GM21825 (cell line): ENCODE measurements at regions not wholly inside any gene's neighbourhood (a gene's known extent, or its start where the extent isn't known, plus 50 kb on each side); places are given as distances from the start of the nearest gene placed in this dataset.
"Not testable (repeated sequence)": the region's sequence is repeated elsewhere in the genome, so short reads cannot be mapped to it uniquely, and the experiment has no call there.

Experiments used
- ATAC-seq: cut with Tn5 transposase; IDR thresholded peaks from one replicate; pipeline ENCODE4 v1.9.1; 2021; ENCODE audit warnings: mild to moderate bottlenecking, moderate library complexity; ENCODE audit not compliant: unreplicated experiment

DNA sequence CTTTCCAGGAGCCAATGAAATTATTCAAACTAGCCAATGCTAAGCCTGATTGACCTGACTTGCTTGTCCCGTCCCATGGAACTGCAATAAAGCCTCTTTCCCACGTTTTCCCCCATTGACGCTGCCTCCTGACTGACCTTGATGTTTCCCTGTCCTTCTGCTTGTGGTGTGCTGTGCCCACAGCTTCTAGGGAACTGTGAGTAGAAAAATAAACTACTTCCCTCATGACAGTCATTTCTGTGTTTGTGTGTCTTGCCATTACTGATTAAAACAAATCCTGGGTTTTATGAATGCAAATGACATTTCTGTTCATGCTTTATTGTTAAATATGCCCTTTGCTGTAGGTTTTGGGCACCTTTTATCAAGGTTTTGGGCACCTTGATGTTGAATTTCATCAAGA lies 91.3 kb upstream of the ABI1 start:
- no peak for ATAC-seq

DNA sequence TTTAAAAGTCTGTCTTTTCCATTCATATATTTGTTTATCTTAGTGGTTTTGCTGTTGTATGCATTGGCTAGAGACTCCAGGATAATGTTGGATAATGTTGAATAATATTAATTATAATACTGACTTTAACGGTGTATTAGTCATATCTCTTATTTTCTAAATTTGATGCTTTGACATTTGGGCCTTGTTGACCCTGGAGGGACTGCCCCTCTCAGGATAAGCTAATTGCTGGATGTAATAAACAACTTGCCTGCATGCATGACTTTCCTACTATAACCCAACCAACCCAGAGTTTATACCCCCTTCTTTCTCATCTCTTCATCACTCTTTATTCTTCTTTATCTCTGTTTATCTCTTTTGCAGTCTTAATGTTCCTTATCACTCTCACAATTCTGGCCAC lies 90.9 kb upstream of the ABI1 start:
- no peak for ATAC-seq

DNA sequence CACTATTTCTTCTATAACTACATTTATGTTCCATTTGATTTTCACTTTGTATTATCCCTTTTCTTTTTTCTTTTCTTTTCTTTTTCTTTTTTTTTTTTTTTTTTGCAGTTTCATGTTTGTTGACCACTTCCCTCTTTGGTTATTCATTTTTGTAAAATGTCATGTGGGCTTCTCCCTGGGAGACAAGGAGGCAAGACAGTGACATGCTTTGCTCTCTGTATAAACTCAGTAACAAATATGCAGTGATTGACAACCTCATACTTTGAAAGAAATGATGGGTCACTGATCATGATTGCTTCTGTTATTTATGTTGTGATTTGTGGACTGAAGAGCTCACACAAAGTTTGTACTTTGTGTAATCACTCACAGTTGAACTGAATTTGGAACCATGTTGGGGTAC lies 90.2 kb upstream of the ABI1 start:
- no peak for ATAC-seq

DNA sequence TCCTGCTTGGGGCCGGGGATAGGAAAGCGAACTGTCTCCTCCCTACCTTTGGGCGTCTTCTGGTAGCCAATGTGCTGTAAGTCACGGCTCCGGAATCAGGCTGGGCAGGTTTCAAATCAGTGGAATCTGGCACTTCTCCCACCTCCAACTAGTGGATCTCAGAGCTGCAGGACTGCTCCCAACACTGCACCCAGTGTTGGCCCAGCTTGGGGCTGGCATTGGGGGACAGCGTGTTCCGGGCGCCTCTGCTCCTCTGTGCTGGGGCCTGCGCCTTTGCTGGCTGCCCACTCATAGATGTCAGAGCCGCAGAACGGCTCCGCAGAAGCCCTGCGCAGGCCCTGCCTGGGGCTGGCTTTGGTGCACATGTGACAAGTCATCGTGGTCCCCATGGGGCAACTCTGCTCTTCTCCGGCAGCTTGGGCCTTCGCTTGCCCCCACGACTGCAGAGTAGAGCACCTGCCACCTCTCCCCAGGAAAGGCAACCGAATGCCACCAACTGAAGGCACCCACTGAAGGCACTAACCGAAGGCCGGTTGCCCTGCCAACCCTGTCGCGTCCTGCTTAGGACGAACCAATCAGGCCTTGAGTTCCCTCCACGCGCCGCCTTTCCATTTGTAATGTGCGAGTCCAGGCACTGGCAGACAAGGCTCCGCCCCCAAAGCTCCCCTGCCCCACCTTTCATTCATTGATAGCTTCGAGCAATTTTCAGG lies 85.5 kb upstream of the ABI1 start:
- no peak for ATAC-seq

DNA sequence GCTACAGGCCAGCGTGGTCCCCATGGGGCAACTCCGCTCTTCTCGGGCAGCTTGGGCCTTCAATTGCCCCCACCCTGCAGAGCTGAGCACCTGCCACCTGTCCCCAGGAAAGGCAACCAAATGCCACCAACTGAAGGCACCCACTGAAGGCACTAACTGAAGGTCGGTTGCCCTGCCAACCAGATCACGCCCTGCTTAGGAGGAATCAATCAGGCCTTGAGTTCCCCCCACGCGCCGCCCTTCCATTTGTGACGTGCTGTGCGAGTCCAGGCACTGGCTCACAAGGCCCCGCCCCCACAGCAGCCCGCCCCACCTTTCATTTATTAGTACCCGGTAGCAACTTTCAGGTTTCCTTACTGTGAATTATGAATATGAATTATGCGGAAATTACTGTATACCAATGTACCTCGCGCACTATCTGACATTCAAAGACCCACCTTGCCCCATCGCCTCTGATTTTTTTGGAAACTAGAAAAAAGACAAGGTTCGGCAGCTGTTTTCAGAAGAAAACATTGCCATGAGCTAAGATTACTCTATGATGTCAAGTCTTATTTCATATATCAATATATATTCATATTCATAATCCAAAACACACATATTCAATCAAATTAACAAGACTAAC lies 83.6 kb upstream of the ABI1 start:
- ATAC-seq, result no peak

DNA sequence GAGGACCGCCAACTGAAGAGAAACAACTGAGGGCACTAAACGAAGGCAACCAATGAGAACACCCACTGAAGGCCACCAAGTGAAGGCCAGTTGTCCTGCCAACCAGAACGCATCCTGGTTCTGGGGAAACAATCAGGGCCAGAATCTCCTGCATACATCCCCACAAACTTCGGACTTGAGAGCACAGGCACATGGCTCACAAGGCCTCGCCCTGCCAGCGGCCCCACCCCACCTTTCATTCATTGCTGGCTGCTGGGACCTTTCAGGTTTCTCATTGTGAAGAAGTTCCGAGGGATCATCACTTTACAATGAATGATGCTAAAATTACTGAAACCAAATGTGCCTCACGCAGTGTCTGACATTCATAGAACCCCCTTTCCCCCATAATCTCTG lies 79.2 kb upstream of the ABI1 start:
- no peak for ATAC-seq

DNA sequence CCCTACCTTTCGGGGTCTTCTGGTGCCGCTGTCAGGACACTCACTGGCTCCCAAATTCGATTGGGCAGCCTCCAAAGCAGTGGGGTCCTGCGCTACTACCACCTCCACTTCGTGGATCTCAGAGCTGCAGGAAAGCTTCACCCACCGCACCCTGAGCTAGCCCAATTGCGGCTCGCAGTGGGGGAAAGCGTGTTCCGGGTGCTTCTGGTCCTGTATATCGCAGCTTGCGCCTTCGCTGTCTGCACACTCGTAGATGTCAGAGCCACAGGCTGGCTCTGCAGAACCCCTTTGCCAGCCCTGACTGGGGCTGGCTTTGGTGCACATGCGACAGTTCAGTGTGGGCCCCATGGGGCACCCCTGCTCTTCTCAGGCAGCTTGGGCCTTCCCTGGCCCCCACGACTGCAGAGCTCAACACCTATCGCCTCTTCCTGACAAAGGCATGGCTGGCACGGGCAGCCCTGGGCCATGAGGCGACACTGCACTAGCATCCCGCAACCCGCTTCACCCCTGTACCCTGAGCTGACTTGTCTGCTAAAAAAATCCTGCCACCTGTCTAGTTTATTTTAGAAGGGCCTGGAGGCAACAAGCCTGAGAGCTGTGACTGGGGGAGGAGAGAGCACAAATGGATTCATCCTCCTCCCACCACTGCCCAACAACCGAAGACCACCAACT lies 78.7 kb upstream of the ABI1 start:
- no peak for ATAC-seq

DNA sequence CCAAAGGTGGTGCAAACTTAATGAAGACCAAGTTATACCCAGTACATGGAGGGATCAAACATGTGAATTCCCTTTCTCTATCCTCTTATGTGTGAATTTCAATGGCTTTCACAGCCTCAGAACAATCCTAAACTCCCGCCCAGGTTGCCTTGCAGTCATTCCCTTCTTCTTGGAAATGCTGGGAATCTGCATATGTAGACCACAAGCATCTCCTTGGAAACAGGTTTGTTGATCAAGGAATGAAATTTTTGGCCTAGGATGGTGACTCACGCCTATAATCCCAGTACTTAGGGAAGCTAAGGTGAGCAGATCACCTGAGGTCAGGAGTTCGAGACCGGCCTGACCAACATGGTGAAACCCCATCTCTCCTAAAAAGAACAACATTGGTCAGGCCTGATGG lies 77.8 kb upstream of the ABI1 start:
- no peak for ATAC-seq

DNA sequence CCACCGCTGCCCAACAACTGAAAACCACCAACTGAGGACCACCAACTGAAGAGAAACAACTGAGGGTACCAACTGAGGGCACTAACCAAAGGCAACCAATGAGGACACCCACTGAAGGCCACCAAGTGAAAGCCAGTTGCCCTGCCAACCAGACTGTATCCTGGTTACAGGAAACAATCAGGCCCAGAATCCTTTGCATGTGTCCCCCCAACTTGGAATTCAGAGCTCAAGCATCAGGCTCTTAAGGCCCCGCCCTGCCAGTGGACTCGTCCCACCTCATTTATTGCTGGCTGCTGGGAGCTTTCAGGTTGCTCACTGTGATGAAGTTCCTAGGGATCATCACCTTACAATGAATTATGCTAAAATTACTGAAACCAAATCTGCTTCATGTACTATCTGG lies 76.6 kb upstream of the ABI1 start:
- no peak for ATAC-seq

DNA sequence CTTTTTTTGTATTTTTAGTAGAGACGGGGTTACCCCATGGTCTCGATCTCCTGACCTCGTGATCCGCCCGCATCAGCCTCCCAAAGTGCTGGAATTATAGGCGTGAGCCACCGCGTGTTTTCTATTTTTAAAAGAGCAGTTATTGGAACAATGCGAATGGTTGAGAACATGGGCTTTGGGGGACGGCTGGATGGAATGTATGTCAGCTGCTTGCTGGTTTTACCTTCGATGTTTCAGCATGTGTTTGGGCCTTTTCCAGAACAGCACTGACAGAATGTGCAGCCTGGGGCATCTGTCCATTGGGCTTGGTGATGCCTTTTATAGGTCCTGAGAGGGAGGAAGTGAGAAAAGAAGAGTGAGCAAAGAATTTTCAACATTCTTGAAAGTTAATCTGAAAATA lies 73.4 kb upstream of the ABI1 start:
- ATAC-seq, result not testable (repeated sequence)

DNA sequence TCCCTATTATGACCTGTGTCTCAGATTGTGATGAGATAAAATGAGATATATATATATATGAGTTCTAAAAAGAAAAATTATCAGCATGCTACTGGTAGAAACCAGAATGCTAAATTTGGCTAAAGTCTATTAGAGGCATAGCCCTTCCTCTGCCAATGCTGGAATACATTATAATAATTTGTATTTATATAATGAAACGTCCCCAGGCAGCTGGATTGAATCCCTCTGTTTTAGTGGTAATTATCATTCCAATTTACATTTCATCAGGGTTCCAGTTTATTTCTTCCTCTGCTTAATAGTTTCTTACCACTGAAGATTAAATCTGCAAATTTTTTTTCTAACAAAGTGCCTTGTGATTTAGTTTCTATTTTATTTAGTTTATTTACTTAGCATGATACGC lies 71.8 kb upstream of the ABI1 start:
- ATAC-seq, result no peak

DNA sequence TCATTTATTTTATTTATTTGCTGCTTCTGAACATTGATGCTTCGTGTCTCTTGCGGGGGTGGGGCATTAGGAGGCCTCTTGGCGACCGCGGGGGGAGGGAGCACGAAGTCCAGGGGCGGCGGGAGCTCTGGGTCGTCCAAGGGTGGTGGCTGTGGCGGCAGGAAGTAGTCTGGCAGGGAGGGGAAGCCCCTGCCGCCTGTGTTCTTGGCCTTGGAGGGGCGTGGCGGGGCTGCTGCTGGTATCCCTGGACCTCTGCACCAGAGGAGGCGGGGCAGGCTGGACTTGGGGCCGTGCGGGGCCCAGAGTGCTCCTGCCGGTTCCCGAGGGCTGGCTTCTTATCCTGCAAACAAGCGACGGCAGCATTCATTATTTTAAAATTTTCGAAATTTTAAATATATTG lies 70.5 kb upstream of the ABI1 start:
- ATAC-seq, result peak; percentile 99

DNA sequence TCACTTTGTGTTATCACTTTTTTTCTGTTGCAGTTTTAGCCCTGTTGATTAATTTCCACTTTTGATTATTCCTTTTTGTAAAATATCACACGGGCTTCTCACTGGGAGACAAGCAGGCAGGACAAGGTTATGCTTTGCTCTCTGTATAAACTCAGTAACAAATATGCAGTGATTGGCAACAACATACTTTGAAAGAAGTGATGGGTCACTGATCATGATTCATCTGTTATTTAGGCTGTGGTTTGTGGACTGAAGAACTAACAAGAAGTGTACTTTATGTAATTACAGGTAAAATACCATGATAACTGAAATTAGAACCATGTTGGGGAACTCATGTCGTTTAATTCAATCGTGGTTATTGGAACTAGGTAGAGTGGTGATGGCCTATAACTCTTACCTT lies 62.1 kb upstream of the ABI1 start:
- ATAC-seq, result not testable (repeated sequence)

DNA sequence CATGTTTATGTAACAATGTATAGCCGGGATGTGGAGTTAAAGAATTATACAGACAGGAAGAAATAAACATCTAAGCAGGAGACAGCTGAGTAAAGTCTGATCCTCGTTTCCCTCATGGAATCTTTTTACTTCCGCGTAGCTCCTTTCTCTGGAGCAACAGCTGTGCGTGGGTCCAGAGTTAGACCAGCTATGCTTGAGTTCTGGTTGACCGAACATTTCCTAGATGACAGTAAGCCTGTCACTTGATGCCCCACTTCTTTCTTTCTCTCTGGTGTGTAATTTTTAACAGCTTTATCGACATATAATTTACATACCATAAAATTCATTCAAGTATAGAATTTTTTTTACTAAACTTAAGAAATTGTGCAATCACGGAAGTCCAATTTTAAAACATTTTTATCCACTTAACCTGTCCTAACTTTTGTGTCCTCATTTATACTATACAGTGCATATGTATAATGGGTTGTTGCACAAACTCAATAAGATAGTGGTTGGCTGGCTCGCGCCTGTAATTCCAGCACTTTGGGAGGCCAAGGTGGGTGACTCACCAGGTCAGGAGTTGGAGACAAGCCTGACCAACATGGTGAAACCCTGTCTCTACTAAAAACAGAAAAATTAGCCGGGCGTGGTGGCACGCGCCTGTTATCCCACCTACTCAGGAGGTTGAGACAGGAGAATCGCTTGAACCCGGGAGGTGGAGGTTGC lies 58.5 kb upstream of the ABI1 start:
- ATAC-seq, result not testable (repeated sequence)

DNA sequence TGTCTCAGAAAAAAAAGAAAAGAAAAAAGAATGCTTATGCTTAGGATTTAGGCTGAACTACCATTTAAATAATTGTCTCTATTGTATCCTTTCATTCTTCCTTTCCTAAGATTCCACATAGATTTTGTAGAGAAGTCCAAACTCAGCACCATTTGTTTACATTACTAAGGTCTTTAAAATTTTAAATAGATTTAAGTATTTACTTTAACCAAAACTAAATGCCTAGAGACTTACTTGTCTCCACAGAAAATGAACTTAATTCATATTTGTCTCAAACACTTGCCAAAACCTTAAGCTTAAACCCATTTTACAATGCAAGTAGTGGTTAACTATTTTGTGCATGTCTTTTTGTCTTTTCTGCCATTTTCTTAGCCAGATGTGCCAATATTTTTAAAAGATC lies 54.1 kb upstream of the ABI1 start:
- no peak for ATAC-seq

DNA sequence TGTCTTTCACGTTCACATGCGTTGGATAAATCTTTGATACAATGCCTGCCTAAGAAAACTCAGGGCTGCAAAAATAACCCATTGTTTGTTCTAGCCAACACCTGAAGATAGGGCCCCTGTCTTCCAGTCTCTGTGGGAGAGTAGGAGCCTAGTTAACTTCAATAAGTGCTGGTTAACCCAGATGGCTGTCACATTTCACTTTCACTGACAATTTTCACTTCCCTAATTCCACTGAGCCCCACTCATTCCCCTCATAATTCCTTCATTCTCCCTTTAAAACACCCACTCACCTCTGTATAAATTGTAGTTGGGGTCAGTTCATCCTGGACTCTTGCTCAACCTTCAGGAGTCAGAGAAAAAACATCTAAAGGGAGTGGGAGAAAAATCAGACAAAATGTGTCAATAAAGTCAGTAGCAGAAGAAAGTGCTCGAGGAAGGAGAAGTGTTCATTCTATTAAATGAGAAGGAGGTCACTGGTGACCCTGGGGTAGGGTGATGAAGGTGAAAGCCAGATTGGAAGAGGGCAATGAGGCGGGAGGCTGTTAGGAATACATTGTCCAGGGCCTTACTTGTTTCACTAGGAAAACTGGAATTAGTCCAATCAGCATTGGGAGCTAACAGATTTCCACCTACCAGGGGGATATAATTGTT lies 51.2 kb upstream of the ABI1 start:
- ATAC-seq, result no peak
